C4-2B (cell line): ENCODE measurements at regions not wholly inside any gene's neighbourhood (a gene's known extent, or its start where the extent isn't known, plus 50 kb on each side); places are given as distances from the start of the nearest gene placed in this dataset.

Experiments used
- H3K27ac ChIP-seq: fragments of 450-650 bp; 2 replicates; pipeline ENCODE4 v1.5.1; 2017
- CTCF ChIP-seq: fragments of 450-650 bp; conservative IDR thresholded peaks from 2 replicates; pipeline ENCODE4 v1.5.1; 2017; ENCODE audit warnings: mild to moderate bottlenecking
- ZFX ChIP-seq: fragments of 450-650 bp; IDR thresholded peaks from 2 replicates; pipeline ENCODE4 v1.6.1; 2017

- no peak overlapping the region for H3K27ac ChIP-seq
- TF ChIP-seq CTCF (no peak), ZFX (no peak)
Observed at GRCh38 chr17:13321951-13322701, 279.6 kb downstream of the HS3ST3A1 start.

DNA sequence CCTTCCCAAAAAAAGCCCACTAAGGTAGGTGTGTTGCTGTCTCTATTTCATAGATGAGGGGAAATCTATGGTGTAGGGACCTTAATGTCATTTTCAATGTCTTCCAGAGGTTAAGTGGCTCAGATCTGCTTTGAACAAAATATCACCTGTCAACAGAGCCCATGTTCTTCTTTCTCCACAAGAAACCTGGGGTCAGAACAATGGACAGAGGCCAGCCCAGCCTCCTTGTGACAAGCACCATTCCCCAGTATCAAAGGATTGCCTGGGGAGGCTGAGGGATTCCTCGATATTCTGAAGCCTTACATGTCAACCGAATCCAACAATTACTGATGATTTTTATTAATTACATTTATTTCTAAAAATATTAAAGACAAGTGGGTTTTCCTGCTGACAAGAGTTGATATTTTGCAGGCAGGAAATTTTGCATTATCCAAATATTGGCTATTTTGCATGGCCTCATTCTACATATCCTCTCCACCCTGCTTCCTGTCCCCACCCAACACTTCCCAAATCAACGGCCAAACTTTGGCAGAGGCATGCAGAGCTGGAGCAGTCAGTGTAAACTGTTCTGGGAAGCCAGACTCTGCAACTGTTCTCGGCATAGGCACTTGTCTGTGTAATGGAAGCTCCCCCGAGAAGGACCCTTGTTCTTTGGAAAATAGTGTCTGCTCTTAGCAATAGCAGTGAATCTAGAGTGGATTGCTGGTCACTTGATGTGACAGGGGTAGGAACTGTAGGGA lies 281.5 kb downstream of the HS3ST3A1 start:
- TF ChIP-seq CTCF (no peak), ZFX (no peak)
- H3K27ac ChIP-seq = no peak overlapping the region

- no peak for TF ChIP-seq CTCF
- TF ChIP-seq ZFX = no peak
- H3K27ac ChIP-seq = no peak overlapping the region
Observed at GRCh38 chr17:13316657-13317056, 285.1 kb downstream of the HS3ST3A1 start.

DNA sequence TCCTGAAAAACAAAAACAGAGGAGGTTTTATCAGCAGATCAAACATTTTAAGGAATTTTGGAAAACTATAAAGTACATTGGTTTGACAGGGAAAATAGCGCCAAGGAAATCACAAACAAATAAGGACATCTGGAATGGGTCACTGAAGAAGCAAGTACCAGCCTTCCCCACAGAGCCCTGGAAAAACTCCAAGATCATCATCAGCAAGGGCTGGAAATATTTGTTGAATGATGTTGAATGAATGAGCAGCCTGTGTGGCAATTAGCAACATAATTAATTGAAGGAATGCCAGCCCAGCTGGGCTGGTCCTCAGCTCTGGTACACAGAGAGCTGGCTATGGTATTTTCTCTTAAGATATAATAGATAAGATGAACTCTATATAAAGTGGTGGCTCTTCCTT lies 290.4 kb downstream of the HS3ST3A1 start:
- TF ChIP-seq ZFX (no peak), CTCF (no peak)
- no peak overlapping the region for H3K27ac ChIP-seq

GRCh38 chr17:13310858-13311257 lies 290.9 kb downstream of the HS3ST3A1 start:
- H3K27ac ChIP-seq = no peak overlapping the region
- TF ChIP-seq ZFX (no peak), CTCF (no peak)

DNA sequence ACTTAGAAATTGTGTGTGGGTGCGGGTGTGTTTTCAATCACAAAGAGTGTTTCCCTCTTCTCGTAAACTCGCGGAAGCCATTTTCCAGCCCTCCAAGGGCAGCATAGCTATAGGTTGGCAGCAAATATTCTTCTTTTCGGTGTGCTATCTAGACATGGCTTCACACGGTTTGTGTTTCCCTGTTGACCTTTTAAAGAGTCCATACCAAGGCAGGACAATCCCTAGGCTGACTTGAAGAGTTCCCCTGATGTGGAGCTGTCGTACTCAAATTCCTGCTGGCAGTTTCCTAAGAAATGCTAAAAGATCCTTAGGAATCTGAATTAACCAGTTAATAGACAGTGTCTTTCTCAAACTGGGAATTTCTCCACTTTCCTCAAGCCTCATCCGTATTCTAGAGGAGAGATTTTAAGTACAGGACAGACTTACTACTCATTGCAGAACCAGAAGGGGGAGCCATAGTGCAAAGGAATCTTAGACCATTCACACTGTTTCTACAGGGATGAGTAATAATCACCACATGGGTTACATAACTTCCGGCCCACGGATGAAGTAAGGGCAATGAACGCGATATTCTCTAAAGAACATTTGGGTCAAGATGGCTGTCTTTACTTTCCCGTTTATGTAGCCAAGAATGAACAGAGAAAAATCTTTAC lies 288.6 kb upstream of the ELAC2 start:
- H3K27ac ChIP-seq = no peak overlapping the region
- TF ChIP-seq ZFX = no peak
- TF ChIP-seq CTCF = peak; percentile 80

DNA sequence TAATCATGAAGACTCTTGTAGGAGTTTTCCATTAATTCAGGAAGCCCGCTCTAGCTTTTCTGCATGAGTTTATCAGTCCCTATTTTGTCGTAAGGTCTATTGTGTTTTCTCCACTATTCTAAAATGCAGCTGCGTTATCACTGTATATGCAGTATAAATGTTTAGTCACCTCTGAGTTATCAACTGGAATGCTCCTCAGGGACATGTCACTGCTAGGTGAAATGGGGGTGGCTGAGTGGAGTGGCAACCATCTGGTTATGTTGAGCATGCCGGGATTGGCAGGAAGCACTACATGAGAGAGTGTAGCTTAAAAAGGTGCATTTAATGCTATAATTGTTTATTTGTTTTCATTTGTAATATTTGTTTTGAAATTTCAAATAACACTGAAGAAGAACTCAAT lies 285.2 kb upstream of the ELAC2 start:
- no peak overlapping the region for H3K27ac ChIP-seq
- TF ChIP-seq CTCF (no peak), ZFX (no peak)
